Hepatocyte (in vitro differentiated cells): ENCODE measurements at regions not wholly inside any gene's neighbourhood (a gene's known extent, or its start where the extent isn't known, plus 50 kb on each side); places are given as distances from the start of the nearest gene placed in this dataset.
A peak's percentile ranks its signal among the peaks of the same experiment; 100 is the strongest.

Experiments used
- DNase-seq: peaks from one replicate; pipeline ENCODE4 v3.0.0-alpha.2; 2016; ENCODE audit warnings: low spot score
- H2AFZ ChIP-seq: fragments of 200-600 bp; sonication (generic); 2 replicates; pipeline ENCODE4 v1.6.0; 2016; ENCODE audit warnings: antibody characterized with exemption, mild to moderate bottlenecking
- H3K27ac ChIP-seq: fragments of 200-600 bp; sonication (generic); 2 replicates; pipeline ENCODE4 v1.5.1; 2016; ENCODE audit warnings: mild to moderate bottlenecking
- H3K27me3 ChIP-seq: fragments of 200-600 bp; sonication (generic); 2 replicates; pipeline ENCODE4 v1.6.1; 2016
- H3K36me3 ChIP-seq: fragments of 200-600 bp; sonication (generic); replicated peaks from 2 replicates; pipeline ENCODE4 v1.5.1; 2016; ENCODE audit warnings: low read depth; ENCODE audit not compliant: insufficient read depth
- H3K4me1 ChIP-seq: fragments of 200-600 bp; sonication (generic); 2 replicates; pipeline ENCODE4 v1.5.1; 2016; ENCODE audit warnings: mild to moderate bottlenecking, moderate library complexity; ENCODE audit not compliant: insufficient read depth
- H3K4me2 ChIP-seq: fragments of 200-600 bp; sonication (generic); 2 replicates; pipeline ENCODE4 v1.6.0; 2016
- H3K4me3 ChIP-seq: fragments of 200-600 bp; sonication (generic); 2 replicates; pipeline ENCODE4 v1.5.1; 2016; ENCODE audit warnings: mild to moderate bottlenecking
- H3K79me2 ChIP-seq: fragments of 200-600 bp; sonication (generic); 2 replicates; pipeline ENCODE4 v1.6.0; 2017; ENCODE audit warnings: mild to moderate bottlenecking
- H3K9me2 ChIP-seq: fragments of 200-600 bp; sonication (generic); replicated peaks from 2 replicates; pipeline ENCODE4 v1.6.0; 2017; ENCODE audit warnings: mild to moderate bottlenecking; ENCODE audit not compliant: insufficient read depth
- H3K9me3 ChIP-seq: fragments of 200-600 bp; sonication (generic); 2 replicates; pipeline ENCODE4 v1.5.1; 2016; ENCODE audit warnings: low read depth, mild to moderate bottlenecking
- H4K20me1 ChIP-seq: fragments of 200-600 bp; sonication (generic); 2 replicates; pipeline ENCODE4 v1.6.0; 2016; ENCODE audit warnings: mild to moderate bottlenecking; ENCODE audit not compliant: insufficient read depth, poor library complexity, severe bottlenecking
- CTCF ChIP-seq: fragments of 200-600 bp; sonication (generic); IDR thresholded peaks from 2 replicates; pipeline ENCODE4 v1.5.1; 2016; ENCODE audit warnings: antibody characterized with exemption, mild to moderate bottlenecking; ENCODE audit not compliant: poor library complexity
- EZH2 ChIP-seq: fragments of 200-600 bp; sonication (generic); IDR thresholded peaks from 2 replicates; pipeline ENCODE4 v1.6.1; 2016; ENCODE audit warnings: antibody characterized with exemption, mild to moderate bottlenecking, borderline replicate concordance
- EZH2phosphoT487 ChIP-seq: fragments of 200-600 bp; sonication (generic); IDR thresholded peaks from one replicate; pipeline ENCODE4 v1.6.1; 2018; ENCODE audit warnings: antibody characterized with exemption, mild to moderate bottlenecking, low read depth, moderate library complexity; ENCODE audit not compliant: unreplicated experiment, severe bottlenecking
- WGBS: methylation state at CpG from one replicate; pipeline ENCODE4 v1.1.6; 2016; ENCODE audit warnings: low lambda C conversion rate; ENCODE audit errors: missing lambda C conversion rate; 5-methylcytosine and 5-hydroxymethylcytosine counted together

- Histone ChIP-seq H3K4me3 (no peak overlapping the region), H3K4me1 (no peaks in the 10 kb centered on the region), H3K27me3 (no peaks in the 10 kb centered on the region), H3K9me3 (no peaks in the 10 kb centered on the region), H3K4me2 (no peak overlapping the region), H2AFZ (no peak overlapping the region), H3K79me2 (no peaks in the 10 kb centered on the region), H4K20me1 (no peaks in the 10 kb centered on the region), H3K36me3 (no peaks in the 10 kb centered on the region), H3K27ac (no peak overlapping the region), H3K9me2 (no peaks in the 10 kb centered on the region)
- DNase-seq = no peak
- 89% methylated on average over 5 of the region's 5 CpGs for WGBS
- TF ChIP-seq EZH2phosphoT487 = no peak
- no peak for TF ChIP-seq EZH2
- no peak for TF ChIP-seq CTCF
Measured at GRCh38 chr6:153735761-153736160, 303.3 kb upstream of the OPRM1 start.

GRCh38 chr6:153729189-153729588 is 309.9 kb upstream of the OPRM1 start:
- no peaks in the 10 kb centered on the region for H3K4me1 ChIP-seq
- TF ChIP-seq CTCF = no peak
- TF ChIP-seq EZH2phosphoT487 = no peak
- no peak for TF ChIP-seq EZH2
- no peak overlapping the region for H2AFZ ChIP-seq
- H3K4me3 ChIP-seq = no peak overlapping the region
- H4K20me1 ChIP-seq = no peaks in the 10 kb centered on the region
- no peaks in the 10 kb centered on the region for H3K79me2 ChIP-seq
- H3K36me3 ChIP-seq = no peaks in the 10 kb centered on the region
- no peak for DNase-seq
- H3K9me2 ChIP-seq = no peaks in the 10 kb centered on the region
- H3K9me3 ChIP-seq = no peaks in the 10 kb centered on the region
- H3K4me2 ChIP-seq = no peak overlapping the region
- WGBS = 30% methylated on average over 2 of the region's 2 CpGs
- no peak overlapping the region for H3K27ac ChIP-seq
- no peaks in the 10 kb centered on the region for H3K27me3 ChIP-seq

DNA sequence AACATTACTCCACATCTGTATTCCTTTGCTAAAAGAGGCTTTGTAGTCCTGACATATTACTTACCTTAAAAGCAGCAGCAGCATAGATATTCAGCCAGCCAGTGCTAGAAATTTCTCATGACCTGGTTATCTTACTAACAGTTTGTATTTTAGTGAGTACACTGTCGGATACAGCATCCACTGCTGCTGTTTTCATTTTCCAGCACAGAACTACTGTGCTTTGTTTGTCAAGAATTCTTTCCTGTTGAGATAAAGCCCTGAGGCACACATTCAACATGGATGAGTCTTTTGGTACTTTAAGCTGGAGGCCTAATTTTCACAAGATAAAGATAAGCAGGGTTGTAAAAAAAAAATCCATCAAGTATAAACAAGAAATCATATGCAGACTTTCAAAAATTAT is 311.2 kb upstream of the OPRM1 start:
- Histone ChIP-seq H3K9me2 (no peaks in the 10 kb centered on the region), H3K4me2 (no peak overlapping the region), H3K79me2 (no peaks in the 10 kb centered on the region), H2AFZ (no peak overlapping the region), H3K36me3 (no peaks in the 10 kb centered on the region), H3K9me3 (no peaks in the 10 kb centered on the region), H3K27ac (no peak overlapping the region), H4K20me1 (no peaks in the 10 kb centered on the region), H3K27me3 (no peaks in the 10 kb centered on the region), H3K4me1 (no peaks in the 10 kb centered on the region), H3K4me3 (no peak overlapping the region)
- peak; percentile 8 for DNase-seq
- WGBS = 12% methylated on average over 1 of the region's 1 CpG
- no peak for TF ChIP-seq EZH2phosphoT487
- no peak for TF ChIP-seq EZH2
- no peak for TF ChIP-seq CTCF

DNA sequence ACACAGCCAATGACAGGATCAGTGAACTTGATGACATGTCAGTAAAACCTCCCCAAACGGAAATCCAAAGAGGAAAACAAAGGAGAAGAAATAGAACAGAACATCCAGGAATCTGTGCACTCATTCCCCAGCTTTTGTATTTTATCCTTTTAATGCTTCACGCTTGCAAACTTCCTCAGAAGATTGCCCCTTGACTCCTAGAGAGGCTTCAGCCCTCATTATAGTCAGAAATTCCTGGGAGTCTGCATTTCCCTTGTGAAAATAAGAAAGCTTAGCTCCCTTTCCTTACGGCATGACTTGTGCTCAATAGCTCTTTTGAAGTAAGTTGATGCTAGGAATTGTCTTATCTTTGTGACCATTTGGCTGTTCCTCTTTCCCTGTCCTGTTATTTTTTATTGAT is 313.6 kb upstream of the OPRM1 start:
- no peaks in the 10 kb centered on the region for H4K20me1 ChIP-seq
- no peak overlapping the region for H3K4me3 ChIP-seq
- no peaks in the 10 kb centered on the region for H3K9me2 ChIP-seq
- TF ChIP-seq EZH2phosphoT487 (no peak), EZH2 (no peak), CTCF (no peak)
- peak overlapping the region; percentile 32 for H2AFZ ChIP-seq
- H3K9me3 ChIP-seq = no peaks in the 10 kb centered on the region
- H3K27ac ChIP-seq = no peak overlapping the region
- no peaks in the 10 kb centered on the region for H3K79me2 ChIP-seq
- 33% methylated on average over 3 of the region's 3 CpGs for WGBS
- no peaks in the 10 kb centered on the region for H3K4me1 ChIP-seq
- no peaks in the 10 kb centered on the region for H3K36me3 ChIP-seq
- no peaks in the 10 kb centered on the region for H3K27me3 ChIP-seq
- H3K4me2 ChIP-seq = no peak overlapping the region
- DNase-seq = no peak
